Stimulated activated naive CD8-positive, alpha-beta T cell treated with anti-CD3 and anti-CD28 coated beads, Interleukin-15, Interleukin-2, amounts not matched to agents 100 ng/mL and 50 ng/mL, for 24 hours (primary cell): ENCODE measurements at regions not wholly inside any gene's neighbourhood (a gene's known extent, or its start where the extent isn't known, plus 50 kb on each side); places are given as distances from the start of the nearest gene placed in this dataset.
"Not testable (repeated sequence)": the region's sequence is repeated elsewhere in the genome, so short reads cannot be mapped to it uniquely, and the experiment has no call there.

Experiments used
- H3K27ac Mint-ChIP-seq: one replicate; pipeline ENCODE4 v1.8.0; 2021; ENCODE audit warnings: mild to moderate bottlenecking, mixed read lengths
- H3K27me3 Mint-ChIP-seq: one replicate; pipeline ENCODE4 v1.8.0; 2021; ENCODE audit warnings: mixed read lengths
- H3K36me3 Mint-ChIP-seq: one replicate; pipeline ENCODE4 v1.8.0; 2021; ENCODE audit warnings: low read depth, mixed read lengths
- H3K4me1 Mint-ChIP-seq: one replicate; pipeline ENCODE4 v1.8.0; 2021; ENCODE audit warnings: low read depth, mixed read lengths
- H3K4me3 Mint-ChIP-seq: one replicate; pipeline ENCODE4 v1.8.0; 2021; ENCODE audit warnings: mild to moderate bottlenecking, mixed read lengths
- H3K9me3 Mint-ChIP-seq: one replicate; pipeline ENCODE4 v1.8.0; 2021; ENCODE audit warnings: mixed read lengths

- Mint-ChIP-seq H3K4me1 (peaks cover 4% of the 10 kb centered on the region), H3K4me3 (no peak overlapping the region), H3K27me3 (peaks cover 9% of the 10 kb centered on the region), H3K27ac (no peak overlapping the region), H3K36me3 (no peaks in the 10 kb centered on the region), H3K9me3 (no peaks in the 10 kb centered on the region)
These were observed 59.6 kb upstream of the SERPINE2 start for GRCh38 chr2:224098481-224099230.

GRCh38 chr2:224094413-224094812 lies 55.3 kb upstream of the SERPINE2 start:
- no peak overlapping the region for H3K4me3 Mint-ChIP-seq
- H3K27ac Mint-ChIP-seq = no peak overlapping the region
- H3K9me3 Mint-ChIP-seq = no peaks in the 10 kb centered on the region
- H3K27me3 Mint-ChIP-seq = peaks cover 9% of the 10 kb centered on the region
- no peaks in the 10 kb centered on the region for H3K36me3 Mint-ChIP-seq
- no peaks in the 10 kb centered on the region for H3K4me1 Mint-ChIP-seq

- not testable (repeated sequence) for H3K27ac Mint-ChIP-seq, H3K36me3 Mint-ChIP-seq, H3K4me1 Mint-ChIP-seq, H3K4me3 Mint-ChIP-seq, H3K27me3 Mint-ChIP-seq, H3K9me3 Mint-ChIP-seq
These were observed 52.6 kb upstream of the SERPINE2 start for GRCh38 chr2:224091671-224092070.

GRCh38 chr2:224089606-224090005 lies 50.5 kb upstream of the SERPINE2 start:
- H3K4me3 Mint-ChIP-seq, H3K4me1 Mint-ChIP-seq, H3K27me3 Mint-ChIP-seq, H3K36me3 Mint-ChIP-seq, H3K27ac Mint-ChIP-seq, H3K9me3 Mint-ChIP-seq: not testable (repeated sequence)
